ENCODE measurements at regions not wholly inside any gene's neighbourhood (a gene's known extent, or its start where the extent isn't known, plus 50 kb on each side); places are given as distances from the start of the nearest gene placed in this dataset.

DNA sequence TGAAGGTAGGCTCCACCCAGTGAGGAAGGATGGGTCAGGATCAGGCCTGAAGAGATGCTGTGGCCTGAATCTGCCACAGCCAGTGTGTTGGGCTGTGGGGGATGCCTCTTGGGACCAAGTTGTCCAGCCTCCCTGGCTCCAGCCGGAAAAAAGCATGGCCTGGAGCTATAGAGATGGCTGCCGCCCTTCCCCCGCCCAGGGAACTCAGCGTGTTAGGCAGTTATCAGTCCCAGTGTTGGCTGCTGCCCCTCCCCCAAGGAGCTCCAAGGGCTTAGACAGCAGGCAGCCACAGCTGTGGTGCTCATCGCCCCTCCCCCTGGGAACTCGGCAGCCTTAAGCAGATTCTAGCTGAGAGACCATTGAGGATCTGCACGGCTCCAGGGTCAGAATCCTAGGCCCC, 158.0 kb downstream of the CAPZA3 start (continued):
- TF ChIP-seq MAX (IDR thresholded peaks at IDR 0.05) (peak; percentile 53; the same call in 1 of the 2 replicates), TAF1 (IDR thresholded peaks at IDR 0.05; ENCODE audit: low read depth, low read length) (no peak), YY1 (IDR thresholded peaks at IDR 0.05; ENCODE audit: low read depth, low read length) (peak; percentile 57; the same call in 1 of the 2 replicates), EP300 (IDR thresholded peaks at IDR 0.05; ENCODE audit: borderline replicate concordance in 1 of 2, low read depth in 2 of 2, low read length in 2 of 2) (peak in 1 of 2 experiments; percentile 27; a peak in 1 of 3 replicates), HDAC2 (IDR thresholded peaks at IDR 0.05; ENCODE audit: borderline replicate concordance in 1 of 2, low read depth in 2 of 2, low read length in 2 of 2) (peak in 1 of 2 experiments; percentile 44; a peak in 1 of 4 replicates), RNF2 (IDR thresholded peaks at IDR 0.05; ENCODE audit: borderline replicate concordance, low read depth, low read length, missing control alignments, poor library complexity, severe bottlenecking) (no peak), JUN (IDR thresholded peaks at IDR 0.05; ENCODE audit: low read depth, low read length) (no peak), RAD21 (IDR thresholded peaks at IDR 0.05 in 1 of 2, conservative IDR thresholded peaks at IDR 0.05 in 1 of 2; ENCODE audit: low read depth in 2 of 2, low read length in 2 of 2) (peak in 1 of 2 experiments; percentile 16; a peak in 1 of 4 replicates), NANOG (IDR thresholded peaks at IDR 0.05; ENCODE audit: insufficient read depth, low read depth, low read length, poor library complexity, severe bottlenecking) (no peak), KDM4A (IDR thresholded peaks at IDR 0.05; ENCODE audit: low read depth, low read length, severe bottlenecking) (no peak), KDM1A (IDR thresholded peaks at IDR 0.05; ENCODE audit: borderline replicate concordance, low read length) (no peak), BACH1 (IDR thresholded peaks at IDR 0.05; ENCODE audit: low read length) (no peak), KDM5A (IDR thresholded peaks at IDR 0.05; ENCODE audit: low read length) (no peak), MAFK (IDR thresholded peaks at IDR 0.05; ENCODE audit: low read depth, low read length) (no peak)

Measured in H1 (cell line).